K562 (cell line): ENCODE measurements at regions not wholly inside any gene's neighbourhood (a gene's known extent, or its start where the extent isn't known, plus 50 kb on each side); places are given as distances from the start of the nearest gene placed in this dataset.

Source experiments
- ARID3A ChIP-seq: IDR thresholded peaks from 2 replicates; pipeline ENCODE4 v1.6.1; 2012; ENCODE audit warnings: low read depth, low read length, improper control_type of control experiment, borderline replicate concordance
- BRF1 ChIP-seq: IDR thresholded peaks from 3 replicates; pipeline ENCODE4 v1.6.1; 2011; ENCODE audit warnings: borderline replicate concordance, mild to moderate bottlenecking; ENCODE audit not compliant: insufficient read length; ENCODE audit errors: extremely low read depth
- CEBPG ChIP-seq, 3 experiments: fragments of 200-800 bp in 1 of 3; sonication (Bioruptor generic) in 1 of 3; sonication (generic) in 1 of 3; formaldehyde crosslinking in 1 of 3; IDR thresholded peaks in 2 of 3; conservative IDR thresholded peaks in 1 of 3; 2 replicates each; pipeline versions ENCODE4 v1.6.1 to v1.8.0; 2016 to 2022; ENCODE audit warnings: missing compliant biosample characterization in 2 of 3, missing genetic modification characterization in 2 of 3, mild to moderate bottlenecking in 1 of 3, missing genetic modification reagents in 1 of 3
- COPS2 ChIP-seq: fragments of 450-650 bp; conservative IDR thresholded peaks from 2 replicates; pipeline ENCODE4 v1.6.1; 2016; ENCODE audit warnings: mild to moderate bottlenecking, moderate library complexity
- HCFC1 ChIP-seq: IDR thresholded peaks from 2 replicates; pipeline ENCODE4 v1.6.1; 2012; ENCODE audit warnings: low read depth, low read length, improper control_type of control experiment
- JUN ChIP-seq, 2 experiments: sonication (generic) in 1 of 2; formaldehyde crosslinking in 1 of 2; IDR thresholded peaks; 2 replicates each; pipeline versions ENCODE4 v1.6.1 to v1.8.0; 2012 to 2022; ENCODE audit warnings: borderline replicate concordance in 2 of 2, mild to moderate bottlenecking in 2 of 2, improper control_type of control experiment in 1 of 2, low read depth in 1 of 2, low read length in 1 of 2, missing genetic modification reagents in 1 of 2
- KAT2B ChIP-seq: IDR thresholded peaks from one replicate; pipeline ENCODE4 v1.6.1; 2012; ENCODE audit warnings: low read depth, mild to moderate bottlenecking, control low read depth, inconsistent platforms, low read length, moderate library complexity
- PREB ChIP-seq: sonication (generic); formaldehyde crosslinking; IDR thresholded peaks from 2 replicates; pipeline ENCODE4 v1.8.1; 2023; ENCODE audit warnings: mild to moderate bottlenecking, missing genetic modification reagents
- TBL1XR1 ChIP-seq, 2 experiments: IDR thresholded peaks; 2 replicates each; pipeline ENCODE4 v1.6.1; 2012; ENCODE audit warnings: improper control_type of control experiment in 2 of 2, low read length in 2 of 2, mild to moderate bottlenecking in 1 of 2
- TCF3 ChIP-seq: sonication (generic); formaldehyde crosslinking; IDR thresholded peaks from 2 replicates; pipeline ENCODE4 v1.4.0; 2020; ENCODE audit warnings: mild to moderate bottlenecking, missing genetic modification reagents
- TFAP4 ChIP-seq: sonication (generic); formaldehyde crosslinking; IDR thresholded peaks from 2 replicates; pipeline ENCODE4 v1.8.0; 2022; ENCODE audit warnings: missing genetic modification reagents, mild to moderate bottlenecking, moderate library complexity, borderline replicate concordance
- ZBTB12 ChIP-seq: fragments of 250-450 bp; sonication (Bioruptor Pico); IDR thresholded peaks from 2 replicates; pipeline ENCODE4 v1.4.0; 2020
- ZFP30 ChIP-seq: fragments of 250-450 bp; sonication (Bioruptor Pico); IDR thresholded peaks from 2 replicates; pipeline ENCODE4 v1.8.0; 2022; ENCODE audit warnings: moderate library complexity, mild to moderate bottlenecking, inconsistent platforms, borderline replicate concordance
- ZFPM2 ChIP-seq: fragments of 250-450 bp; sonication (Bioruptor Pico); IDR thresholded peaks from 2 replicates; pipeline ENCODE4 v1.5.1; 2022; ENCODE audit warnings: mild to moderate bottlenecking
- ZNF277 ChIP-seq: fragments of 250-450 bp; sonication (Bioruptor Pico); IDR thresholded peaks from 2 replicates; pipeline ENCODE4 v1.8.0; 2022; ENCODE audit warnings: inconsistent platforms, mild to moderate bottlenecking, moderate library complexity, borderline replicate concordance
- ZNF507 ChIP-seq: conservative IDR thresholded peaks from 2 replicates; pipeline ENCODE4 v1.6.1; 2017; ENCODE audit warnings: missing genetic modification characterization, missing compliant biosample characterization

- TF ChIP-seq JUN (IDR thresholded peaks at IDR 0.05; ENCODE audit: borderline replicate concordance, low read depth, low read length) (no peak), JUN (CRISPR knock-in tag; IDR thresholded peaks at IDR 0.05; ENCODE audit: borderline replicate concordance) (0 out of 2 replicates have a peak, but pooled peaks have one; percentile 32), ZNF277 (0 out of 2 replicates have a peak, but pooled peaks have one; percentile 1), TBL1XR1 (IDR thresholded peaks at IDR 0.05; ENCODE audit: low read length in 2 of 2) (no peak), PREB (CRISPR knock-in tag) (0 out of 2 replicates have a peak, but pooled peaks have one; percentile 8), ZFP30 (CRISPR knock-in tag) (0 out of 2 replicates have a peak, but pooled peaks have one; percentile 11), COPS2 (no peak), HCFC1 (no peak), KAT2B (no peak), TFAP4 (peak; percentile 53; the same call in 1 of the 2 replicates), ZFPM2 (CRISPR knock-in tag) (0 out of 2 replicates have a peak, but pooled peaks have one; percentile 45), ZBTB12 (CRISPR knock-in tag) (no peak), CEBPG (CRISPR knock-in tag; IDR thresholded peaks at IDR 0.05) (0 out of 2 replicates have a peak, but pooled peaks have one; percentile 14), CEBPG (tag; conservative IDR thresholded peaks at IDR 0.05 in 1 of 2, IDR thresholded peaks at IDR 0.05 in 1 of 2) (no peak), TCF3 (no peak), ARID3A (no peak), BRF1 (no peak), ZNF507 (tag) (no peak)
Measured at GRCh38 chr22:20650294-20651207, 123.4 kb upstream of the SERPIND1 start (continued).
